Liver (tissue), 7 donors: ENCODE measurements at regions not wholly inside any gene's neighbourhood (a gene's known extent, or its start where the extent isn't known, plus 50 kb on each side); places are given as distances from the start of the nearest gene placed in this dataset.

Experiments
- DNase-seq: peaks from one replicate; pipeline ENCODE4 v3.0.0-alpha.2; 2017; ENCODE audit warnings: low spot score
- H3K27ac ChIP-seq, 2 donors: one replicate each; pipeline ENCODE4 v1.7.0; 2013; ENCODE audit warnings: inconsistent platforms in 2 of 2, low read length in 2 of 2, control low read depth in 1 of 2, low read depth in 1 of 2, mild to moderate bottlenecking in 1 of 2
- H3K27me3 ChIP-seq, 4 donors: one replicate each; pipeline versions ENCODE4 v1.6.1 to v1.7.0; 2013; ENCODE audit warnings: low read length in 3 of 4, inconsistent platforms in 1 of 4, mild to moderate bottlenecking in 1 of 4, moderate library complexity in 1 of 4; ENCODE audit not compliant: control insufficient read depth in 4 of 4, insufficient read depth in 4 of 4
- H3K36me3 ChIP-seq, 4 donors: one replicate each; pipeline versions ENCODE4 v1.6.1 to v1.7.0; 2013; ENCODE audit warnings: low read length in 3 of 4, mild to moderate bottlenecking in 3 of 4, low read depth in 1 of 4, moderate library complexity in 1 of 4; ENCODE audit not compliant: control insufficient read depth in 4 of 4, insufficient read depth in 3 of 4
- H3K4me1 ChIP-seq, 4 donors: one replicate each; pipeline versions ENCODE4 v1.6.1 to v1.7.0; 2013; ENCODE audit warnings: low read length in 3 of 4, mild to moderate bottlenecking in 3 of 4, moderate library complexity in 1 of 4; ENCODE audit not compliant: control insufficient read depth in 4 of 4, insufficient read depth in 4 of 4
- H3K4me3 ChIP-seq, 3 donors: one replicate each; pipeline versions ENCODE4 v1.6.1 to v1.7.0; 2013; ENCODE audit warnings: low read length in 3 of 3, control low read depth in 1 of 3, low read depth in 1 of 3, mild to moderate bottlenecking in 1 of 3
- H3K9ac ChIP-seq, 2 donors: one replicate each; pipeline ENCODE4 v1.7.0; 2013; ENCODE audit warnings: low read length in 2 of 2, mild to moderate bottlenecking in 2 of 2, moderate library complexity in 2 of 2, control low read depth in 1 of 2, low read depth in 1 of 2
- H3K9me3 ChIP-seq, 4 donors: one replicate each; pipeline versions ENCODE4 v1.6.1 to v1.7.0; 2013; ENCODE audit warnings: low read length in 3 of 4; ENCODE audit not compliant: control insufficient read depth in 4 of 4
- ATF3 ChIP-seq: IDR thresholded peaks from 2 replicates; pipeline ENCODE4 v1.6.1; 2016; ENCODE audit warnings: antibody characterized with exemption
- EGR1 ChIP-seq, 2 donors: IDR thresholded peaks; 2 replicates each; pipeline ENCODE4 v1.6.1; 2016 to 2018; ENCODE audit warnings: antibody characterized with exemption in 2 of 2, low read depth in 2 of 2
- GABPA ChIP-seq, 2 donors: IDR thresholded peaks in 1 of 2; conservative IDR thresholded peaks in 1 of 2; 2 replicates each; pipeline ENCODE4 v1.6.1; 2016; ENCODE audit warnings: antibody characterized with exemption in 2 of 2, mild to moderate bottlenecking in 1 of 2, moderate library complexity in 1 of 2
- HNF4G ChIP-seq: IDR thresholded peaks from 2 replicates; pipeline ENCODE4 v1.6.1; 2016; ENCODE audit warnings: antibody characterized with exemption
- JUND ChIP-seq, 2 donors: IDR thresholded peaks; 2 replicates each; pipeline ENCODE4 v1.6.1; 2016; ENCODE audit warnings: antibody characterized with exemption in 2 of 2
- REST ChIP-seq: IDR thresholded peaks from 2 replicates; pipeline ENCODE4 v1.6.1; 2016; ENCODE audit warnings: antibody characterized with exemption, mild to moderate bottlenecking
- RXRA ChIP-seq, 2 donors: IDR thresholded peaks; 2 replicates each; pipeline ENCODE4 v1.6.1; 2017 to 2018; ENCODE audit warnings: antibody characterized with exemption in 2 of 2, mild to moderate bottlenecking in 1 of 2
- TAF1 ChIP-seq: conservative IDR thresholded peaks from 2 replicates; pipeline ENCODE4 v1.6.1; 2016; ENCODE audit warnings: antibody characterized with exemption, mild to moderate bottlenecking
- YY1 ChIP-seq: IDR thresholded peaks from 2 replicates; pipeline ENCODE4 v1.6.1; 2016; ENCODE audit warnings: antibody characterized with exemption, mild to moderate bottlenecking
- ZBTB33 ChIP-seq: IDR thresholded peaks from 2 replicates; pipeline ENCODE4 v1.6.1; 2016; ENCODE audit warnings: antibody characterized with exemption
- WGBS: extraction: QIAGEN DNeasy Blood & Tissue Kit; methylation state at CpG from one replicate; pipeline ENCODE4 v1.1.7; 2013; 5-methylcytosine and 5-hydroxymethylcytosine counted together
- donor health status: healthy.
- donor health status: healthy.
- donor health status: healthy.
- donor health status: healthy.

GRCh38 chr3:82355228-82355627, 593.8 kb upstream of the GBE1 start:
- no peaks in the 10 kb centered on the region for H3K27me3 ChIP-seq
- TF ChIP-seq ZBTB33 (no peak), JUND (IDR thresholded peaks at IDR 0.05) (no peak), ATF3 (no peak), RXRA (IDR thresholded peaks at IDR 0.05) (no peak), REST (no peak)

GRCh38 chr3:82354228-82354627, 592.8 kb upstream of the GBE1 start:
- H3K27me3 ChIP-seq = no peaks in the 10 kb centered on the region
- no peak overlapping the region for H3K27ac ChIP-seq
- peaks cover 0 to 4% (median 0%) of the 10 kb centered on the region in 4 donors for H3K4me1 ChIP-seq
- H3K4me3 ChIP-seq = no peak overlapping the region
- TF ChIP-seq ATF3 = no peak
- no peak for TF ChIP-seq EGR1 (IDR thresholded peaks at IDR 0.05; ENCODE audit: low read depth in 2 of 2)
- TF ChIP-seq TAF1 = no peak
- TF ChIP-seq GABPA (IDR thresholded peaks at IDR 0.05 in 1 of 2, conservative IDR thresholded peaks at IDR 0.05 in 1 of 2) = no peak
- no peak for TF ChIP-seq HNF4G
- TF ChIP-seq YY1 = no peak
- TF ChIP-seq JUND (IDR thresholded peaks at IDR 0.05) = no peak
- no peak for TF ChIP-seq REST
- no peak for TF ChIP-seq ZBTB33
- DNase-seq = no peak
- no peak overlapping the region for H3K9ac ChIP-seq
- 52% methylated on average over 4 of the region's 4 CpGs for WGBS
- no peaks in the 10 kb centered on the region for H3K9me3 ChIP-seq
- H3K36me3 ChIP-seq = no peaks in the 10 kb centered on the region

More at GRCh38 chr3:82355228-82355627, 593.8 kb upstream of the GBE1 start:
- no peak overlapping the region for H3K27ac ChIP-seq
- peaks cover 0 to 4% (median 0%) of the 10 kb centered on the region in 4 donors for H3K4me1 ChIP-seq
- H3K36me3 ChIP-seq = no peaks in the 10 kb centered on the region
- 85% methylated on average over 2 of the region's 2 CpGs for WGBS
- H3K9me3 ChIP-seq = no peaks in the 10 kb centered on the region
- no peak overlapping the region for H3K9ac ChIP-seq
- H3K4me3 ChIP-seq = no peak overlapping the region
- DNase-seq = no peak
